ENCODE measurements at regions not wholly inside any gene's neighbourhood (a gene's known extent, or its start where the extent isn't known, plus 50 kb on each side); places are given as distances from the start of the nearest gene placed in this dataset.

GRCh38 chr1:216958569-216958968 lies 235.3 kb upstream of the ESRRG start:
- 90 to 96% methylated on average over 4 of the region's 4 CpGs for WGBS, 2 donors
- no peak for ATAC-seq (ENCODE audit: low FRiP score in 2 of 2)

DNA sequence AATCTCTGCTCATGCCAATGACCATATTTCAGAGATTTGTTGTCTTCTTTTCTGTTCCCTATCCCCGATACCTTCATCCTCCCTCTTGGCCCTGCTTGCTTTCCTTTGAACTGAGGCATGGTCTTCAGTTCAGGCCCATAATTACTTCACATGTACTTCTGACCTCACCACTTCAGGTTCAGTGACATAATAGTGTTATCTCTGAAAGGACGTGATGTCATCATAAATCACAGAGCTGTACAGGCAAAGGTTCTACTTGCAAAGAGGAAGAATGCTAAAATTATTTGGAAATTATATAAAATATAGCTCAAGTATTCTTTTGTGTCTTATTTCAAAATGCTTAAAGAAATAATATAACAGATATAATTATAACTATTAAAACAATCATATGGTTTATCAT lies 230.3 kb upstream of the ESRRG start:
- Histone ChIP-seq H3K4me3 (no peak overlapping the region), H3K27ac (no peak overlapping the region), H3K36me3 (no peaks in the 10 kb centered on the region), H3K27me3 (no peaks in the 10 kb centered on the region), H3K9me3 (no peaks in the 10 kb centered on the region), H3K4me1 (no peaks in the 10 kb centered on the region)
- WGBS, 2 donors, result 83 to 84% methylated on average over 2 of the region's 2 CpGs
- ATAC-seq (ENCODE audit: low FRiP score in 2 of 2) (no peak), DNase-seq (no peak)
- TF ChIP-seq POLR2AphosphoS5 (IDR thresholded peaks at IDR 0.05), result no peak
- TF ChIP-seq POLR2A (IDR thresholded peaks at IDR 0.05), result no peak
- TF ChIP-seq EP300 (IDR thresholded peaks at IDR 0.05), result no peak
- TF ChIP-seq, protein P1, sequence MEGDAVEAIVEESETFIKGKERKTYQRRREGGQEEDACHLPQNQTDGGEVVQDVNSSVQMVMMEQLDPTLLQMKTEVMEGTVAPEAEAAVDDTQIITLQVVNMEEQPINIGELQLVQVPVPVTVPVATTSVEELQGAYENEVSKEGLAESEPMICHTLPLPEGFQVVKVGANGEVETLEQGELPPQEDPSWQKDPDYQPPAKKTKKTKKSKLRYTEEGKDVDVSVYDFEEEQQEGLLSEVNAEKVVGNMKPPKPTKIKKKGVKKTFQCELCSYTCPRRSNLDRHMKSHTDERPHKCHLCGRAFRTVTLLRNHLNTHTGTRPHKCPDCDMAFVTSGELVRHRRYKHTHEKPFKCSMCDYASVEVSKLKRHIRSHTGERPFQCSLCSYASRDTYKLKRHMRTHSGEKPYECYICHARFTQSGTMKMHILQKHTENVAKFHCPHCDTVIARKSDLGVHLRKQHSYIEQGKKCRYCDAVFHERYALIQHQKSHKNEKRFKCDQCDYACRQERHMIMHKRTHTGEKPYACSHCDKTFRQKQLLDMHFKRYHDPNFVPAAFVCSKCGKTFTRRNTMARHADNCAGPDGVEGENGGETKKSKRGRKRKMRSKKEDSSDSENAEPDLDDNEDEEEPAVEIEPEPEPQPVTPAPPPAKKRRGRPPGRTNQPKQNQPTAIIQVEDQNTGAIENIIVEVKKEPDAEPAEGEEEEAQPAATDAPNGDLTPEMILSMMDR (IDR thresholded peaks at IDR 0.05), result no peak

More at GRCh38 chr1:216958569-216958968, 235.3 kb upstream of the ESRRG start:
- Histone ChIP-seq H3K4me1 (no peaks in the 10 kb centered on the region), H3K27ac (no peak overlapping the region), H3K36me3 (no peaks in the 10 kb centered on the region), H3K27me3 (no peaks in the 10 kb centered on the region), H3K9me3 (no peaks in the 10 kb centered on the region), H3K4me3 (no peak overlapping the region)
- TF ChIP-seq POLR2A (IDR thresholded peaks at IDR 0.05) (no peak), EP300 (IDR thresholded peaks at IDR 0.05) (no peak), POLR2AphosphoS5 (IDR thresholded peaks at IDR 0.05) (no peak)
- TF ChIP-seq, protein P1 (IDR thresholded peaks at IDR 0.05), result no peak
- DNase-seq, result no peak

DNA sequence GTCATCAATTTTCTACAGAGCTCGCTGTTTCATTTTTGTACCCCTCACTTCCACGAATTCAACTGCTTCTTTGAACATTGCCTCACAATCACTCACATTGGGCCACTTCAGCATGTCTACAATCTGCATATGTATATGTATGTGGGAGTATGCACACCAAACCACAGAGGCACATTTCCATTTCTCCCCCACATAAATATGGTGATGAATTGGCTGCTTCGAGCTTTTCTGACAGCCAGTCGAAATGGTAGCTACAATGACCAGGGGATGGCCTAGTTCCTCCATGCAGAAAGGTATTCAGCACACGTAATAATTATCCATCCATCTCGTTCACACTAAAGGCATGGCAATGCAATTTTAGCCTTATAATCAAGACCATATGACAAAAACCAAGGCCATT lies 229.6 kb upstream of the ESRRG start:
- no peaks in the 10 kb centered on the region for H3K36me3 ChIP-seq
- 80% methylated on average over 6 of the region's 6 CpGs for WGBS, 2 donors
- TF ChIP-seq POLR2A (IDR thresholded peaks at IDR 0.05) (no peak), EP300 (IDR thresholded peaks at IDR 0.05) (no peak), POLR2AphosphoS5 (IDR thresholded peaks at IDR 0.05) (no peak)
- TF ChIP-seq, protein P1 (IDR thresholded peaks at IDR 0.05), result no peak
- no peak overlapping the region for H3K27ac ChIP-seq
- DNase-seq (no peak), ATAC-seq (ENCODE audit: low FRiP score in 2 of 2) (no peak)
- H3K27me3 ChIP-seq, result no peaks in the 10 kb centered on the region
- H3K4me1 ChIP-seq, result no peaks in the 10 kb centered on the region
- H3K9me3 ChIP-seq, result no peaks in the 10 kb centered on the region
- no peak overlapping the region for H3K4me3 ChIP-seq

- 77 to 84% methylated on average over 2 of the region's 2 CpGs for WGBS, 2 donors
- no peak for ATAC-seq (ENCODE audit: low FRiP score in 2 of 2)
- TF ChIP-seq, protein P1 (IDR thresholded peaks at IDR 0.05), result no peak
- TF ChIP-seq POLR2A (IDR thresholded peaks at IDR 0.05), result no peak
- TF ChIP-seq EP300 (IDR thresholded peaks at IDR 0.05), result no peak
- TF ChIP-seq POLR2AphosphoS5 (IDR thresholded peaks at IDR 0.05), result no peak
Observed at GRCh38 chr1:216945538-216946080, 222.4 kb upstream of the ESRRG start.

GRCh38 chr1:216944864-216945510 lies 221.8 kb upstream of the ESRRG start:
- H3K36me3 ChIP-seq, result no peaks in the 10 kb centered on the region
- H3K4me1 ChIP-seq, result no peaks in the 10 kb centered on the region
- DNase-seq (no peak), ATAC-seq (ENCODE audit: low FRiP score in 2 of 2) (no peak)
- no peaks in the 10 kb centered on the region for H3K9me3 ChIP-seq
- H3K27ac ChIP-seq, result no peak overlapping the region
- no peaks in the 10 kb centered on the region for H3K27me3 ChIP-seq
- TF ChIP-seq EP300 (IDR thresholded peaks at IDR 0.05) (no peak), POLR2AphosphoS5 (IDR thresholded peaks at IDR 0.05) (no peak), POLR2A (IDR thresholded peaks at IDR 0.05) (no peak)
- TF ChIP-seq, protein P1 (IDR thresholded peaks at IDR 0.05), result no peak
- WGBS, 2 donors, result 70 to 76% methylated on average over 4 of the region's 4 CpGs
- no peak overlapping the region for H3K4me3 ChIP-seq

More at GRCh38 chr1:216945538-216946080, 222.4 kb upstream of the ESRRG start:
- no peak for DNase-seq
- no peaks in the 10 kb centered on the region for H3K27me3 ChIP-seq
- no peak overlapping the region for H3K27ac ChIP-seq
- H3K9me3 ChIP-seq, result no peaks in the 10 kb centered on the region
- no peaks in the 10 kb centered on the region for H3K4me1 ChIP-seq
- H3K36me3 ChIP-seq, result no peaks in the 10 kb centered on the region
- no peak overlapping the region for H3K4me3 ChIP-seq
